Heart left ventricle (tissue), 13 donors: ENCODE measurements at regions not wholly inside any gene's neighbourhood (a gene's known extent, or its start where the extent isn't known, plus 50 kb on each side); places are given as distances from the start of the nearest gene placed in this dataset.

Source experiments
- CTCF ChIP-seq, 12 donors: fragments of 200-600 bp; sonication (generic) in 4 of 12; IDR thresholded peaks; one replicate each; pipeline versions ENCODE4 v1.5.0 to v1.8.0; 2018 to 2022; ENCODE audit warnings: antibody characterized with exemption in 12 of 12, mild to moderate bottlenecking in 5 of 12
- POLR2A ChIP-seq, 2 donors: fragments of 450-650 bp; IDR thresholded peaks; one replicate each; pipeline ENCODE4 v1.6.1; 2017; ENCODE audit warnings: antibody characterized with exemption in 2 of 2, mild to moderate bottlenecking in 2 of 2, moderate library complexity in 2 of 2
- donor health status: ischemic (EF 13 %, LVEDD 7.1; RV severe dilation, severe dysfunction).
- donor health status: DM: no; HTN: yes; CAD: no.
- donor health status: DM: no; HTN: no; CAD: no.
- donor health status: ischemic (EF 25% LVEDD 6.9; RV normal size, moderate dysfunction).
- donor health status: ischemic (EF 25% LVEDD 5.7; RV mildly dilated, moderate dysfunction).
- donor health status: ischemic (EF 35%, LVEDD 5.7; RV mildly dilated, moderate dysfunction).
- donor health status: nonischemic (EF 11% LVEDD 7.7; RV severe dilation, severe dysfunction).
- donor health status: DM: yes; HTN: yes; CAD: no.
- donor health status: PGD.
- donor health status: ischemic (EF 29% LVEDD 5.4; RV normal size, mild dysfunction).
- donor health status: nonischemic (EF 23%, LVEDD 6.1; RV moderate dilation, normal function).

- TF ChIP-seq POLR2A (IDR thresholded peaks at IDR 0.05): no peak
- no peak for TF ChIP-seq CTCF (IDR thresholded peaks at IDR 0.05)
Observed at GRCh38 chr2:126988482-126988881, 89.8 kb downstream of the TEX51 start.
